Neural progenitor cell (in vitro differentiated cells): ENCODE measurements at regions not wholly inside any gene's neighbourhood (a gene's known extent, or its start where the extent isn't known, plus 50 kb on each side); places are given as distances from the start of the nearest gene placed in this dataset.

Source experiments
- DNase-seq: peaks from one replicate; pipeline ENCODE4 v3.0.0-alpha.2; 2016; ENCODE audit warnings: low spot score
- H2AFZ ChIP-seq: fragments of 200-600 bp; sonication (generic); replicated peaks from 2 replicates; pipeline ENCODE4 v1.6.1; 2016; ENCODE audit warnings: antibody characterized with exemption
- H3F3A ChIP-seq: fragments of 200-600 bp; sonication (generic); 2 replicates; pipeline ENCODE4 v1.6.1; 2016; ENCODE audit warnings: antibody characterized with exemption, low read depth
- H3K27ac ChIP-seq: fragments of 200-600 bp; sonication (generic); 2 replicates; pipeline ENCODE4 v1.5.1; 2016; ENCODE audit warnings: mild to moderate bottlenecking
- H3K27me3 ChIP-seq: fragments of 200-600 bp; sonication (generic); 2 replicates; pipeline ENCODE4 v1.6.1; 2016; ENCODE audit warnings: mild to moderate bottlenecking, moderate library complexity
- H3K36me3 ChIP-seq: fragments of 200-600 bp; sonication (generic); 2 replicates; pipeline ENCODE4 v1.5.1; 2016
- H3K4me1 ChIP-seq: fragments of 200-600 bp; sonication (generic); 2 replicates; pipeline ENCODE4 v1.6.1; 2016; ENCODE audit warnings: mixed run types
- H3K4me2 ChIP-seq: fragments of 200-600 bp; sonication (generic); 2 replicates; pipeline ENCODE4 v1.6.1; 2016
- H3K4me3 ChIP-seq: fragments of 200-600 bp; sonication (generic); 2 replicates; pipeline ENCODE4 v1.5.1; 2016
- H3K79me2 ChIP-seq: fragments of 200-600 bp; sonication (generic); 2 replicates; pipeline ENCODE4 v1.6.1; 2016; ENCODE audit warnings: low read depth
- H3K9ac ChIP-seq: fragments of 200-600 bp; sonication (generic); 2 replicates; pipeline ENCODE4 v1.6.1; 2016
- H3K9me3 ChIP-seq: fragments of 200-600 bp; sonication (generic); 2 replicates; pipeline ENCODE4 v1.5.1; 2016; ENCODE audit warnings: low read depth
- H4K20me1 ChIP-seq: fragments of 200-600 bp; sonication (generic); 2 replicates; pipeline ENCODE4 v1.6.1; 2016; ENCODE audit warnings: low read depth
- H3K27ac Mint-ChIP-seq: 3 replicates; pipeline ENCODE4 v1.8.0; 2021; ENCODE audit warnings: mixed read lengths
- H3K27me3 Mint-ChIP-seq: 2 replicates; pipeline ENCODE4 v1.8.0; 2022; ENCODE audit warnings: low read depth, mild to moderate bottlenecking, inconsistent platforms, moderate library complexity, mixed read lengths; ENCODE audit not compliant: insufficient read depth
- H3K36me3 Mint-ChIP-seq: 3 replicates; pipeline ENCODE4 v1.8.0; 2021; ENCODE audit warnings: mixed read lengths
- H3K4me1 Mint-ChIP-seq: 3 replicates; pipeline ENCODE4 v1.8.0; 2021; ENCODE audit warnings: mixed read lengths
- H3K4me3 Mint-ChIP-seq: 3 replicates; pipeline ENCODE4 v1.8.0; 2021; ENCODE audit warnings: mild to moderate bottlenecking, moderate library complexity, mixed read lengths
- H3K9me3 Mint-ChIP-seq: 3 replicates; pipeline ENCODE4 v1.8.0; 2020; ENCODE audit warnings: mixed read lengths
- EZH2 ChIP-seq: fragments of 200-600 bp; sonication (generic); IDR thresholded peaks from 2 replicates; pipeline ENCODE4 v1.6.1; 2017; ENCODE audit warnings: antibody characterized with exemption, mild to moderate bottlenecking, moderate library complexity
- EZH2phosphoT487 ChIP-seq: fragments of 200-600 bp; sonication (generic); IDR thresholded peaks from 2 replicates; pipeline ENCODE4 v1.6.1; 2017; ENCODE audit warnings: antibody characterized with exemption
- TF ChIP-seq, protein P1 (sequence below): fragments of 200-600 bp; sonication (generic); IDR thresholded peaks from 2 replicates; pipeline ENCODE4 v1.5.1; 2017; ENCODE audit warnings: antibody characterized with exemption, mild to moderate bottlenecking

DNA sequence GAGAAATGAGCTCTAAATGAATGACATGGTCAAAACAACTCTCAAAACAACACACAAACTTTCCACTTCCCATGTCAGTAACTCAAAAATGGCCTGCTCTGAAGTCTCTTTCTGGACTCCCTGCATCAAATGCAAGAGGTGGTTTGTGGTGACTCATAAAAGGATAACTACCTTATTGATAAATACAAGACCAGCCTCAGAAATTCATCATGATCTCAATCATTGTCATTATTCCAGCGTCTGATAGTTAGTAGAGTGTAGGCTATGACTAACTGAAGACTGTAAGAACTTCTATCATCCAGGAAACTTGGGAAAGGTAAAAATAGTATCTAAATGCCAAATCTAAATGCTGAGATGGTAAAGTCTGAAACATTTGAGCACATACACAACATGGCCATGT is 369.4 kb downstream of the BMP2 start:
- Mint-ChIP-seq H3K27me3 (no peaks in the 10 kb centered on the region), H3K4me3 (no peak overlapping the region), H3K9me3 (peaks cover 2% of the 10 kb centered on the region), H3K4me1 (no peaks in the 10 kb centered on the region), H3K27ac (no peak overlapping the region), H3K36me3 (no peaks in the 10 kb centered on the region)
- DNase-seq: no peak
- H3K4me3 ChIP-seq: no peak overlapping the region
- no peak overlapping the region for H2AFZ ChIP-seq
- no peaks in the 10 kb centered on the region for H3K27me3 ChIP-seq
- H3K9me3 ChIP-seq: no peaks in the 10 kb centered on the region
- H3K4me1 ChIP-seq: no peaks in the 10 kb centered on the region
- H3F3A ChIP-seq: no peaks in the 10 kb centered on the region
- H3K27ac ChIP-seq: no peak overlapping the region
- no peak overlapping the region for H3K4me2 ChIP-seq
- H3K36me3 ChIP-seq: no peaks in the 10 kb centered on the region
- no peaks in the 10 kb centered on the region for H3K79me2 ChIP-seq
- no peak for TF ChIP-seq EZH2phosphoT487
- TF ChIP-seq, protein P1, sequence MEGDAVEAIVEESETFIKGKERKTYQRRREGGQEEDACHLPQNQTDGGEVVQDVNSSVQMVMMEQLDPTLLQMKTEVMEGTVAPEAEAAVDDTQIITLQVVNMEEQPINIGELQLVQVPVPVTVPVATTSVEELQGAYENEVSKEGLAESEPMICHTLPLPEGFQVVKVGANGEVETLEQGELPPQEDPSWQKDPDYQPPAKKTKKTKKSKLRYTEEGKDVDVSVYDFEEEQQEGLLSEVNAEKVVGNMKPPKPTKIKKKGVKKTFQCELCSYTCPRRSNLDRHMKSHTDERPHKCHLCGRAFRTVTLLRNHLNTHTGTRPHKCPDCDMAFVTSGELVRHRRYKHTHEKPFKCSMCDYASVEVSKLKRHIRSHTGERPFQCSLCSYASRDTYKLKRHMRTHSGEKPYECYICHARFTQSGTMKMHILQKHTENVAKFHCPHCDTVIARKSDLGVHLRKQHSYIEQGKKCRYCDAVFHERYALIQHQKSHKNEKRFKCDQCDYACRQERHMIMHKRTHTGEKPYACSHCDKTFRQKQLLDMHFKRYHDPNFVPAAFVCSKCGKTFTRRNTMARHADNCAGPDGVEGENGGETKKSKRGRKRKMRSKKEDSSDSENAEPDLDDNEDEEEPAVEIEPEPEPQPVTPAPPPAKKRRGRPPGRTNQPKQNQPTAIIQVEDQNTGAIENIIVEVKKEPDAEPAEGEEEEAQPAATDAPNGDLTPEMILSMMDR: no peak
- TF ChIP-seq EZH2: no peak
- H3K9ac ChIP-seq: no peak overlapping the region
- no peaks in the 10 kb centered on the region for H4K20me1 ChIP-seq

DNA sequence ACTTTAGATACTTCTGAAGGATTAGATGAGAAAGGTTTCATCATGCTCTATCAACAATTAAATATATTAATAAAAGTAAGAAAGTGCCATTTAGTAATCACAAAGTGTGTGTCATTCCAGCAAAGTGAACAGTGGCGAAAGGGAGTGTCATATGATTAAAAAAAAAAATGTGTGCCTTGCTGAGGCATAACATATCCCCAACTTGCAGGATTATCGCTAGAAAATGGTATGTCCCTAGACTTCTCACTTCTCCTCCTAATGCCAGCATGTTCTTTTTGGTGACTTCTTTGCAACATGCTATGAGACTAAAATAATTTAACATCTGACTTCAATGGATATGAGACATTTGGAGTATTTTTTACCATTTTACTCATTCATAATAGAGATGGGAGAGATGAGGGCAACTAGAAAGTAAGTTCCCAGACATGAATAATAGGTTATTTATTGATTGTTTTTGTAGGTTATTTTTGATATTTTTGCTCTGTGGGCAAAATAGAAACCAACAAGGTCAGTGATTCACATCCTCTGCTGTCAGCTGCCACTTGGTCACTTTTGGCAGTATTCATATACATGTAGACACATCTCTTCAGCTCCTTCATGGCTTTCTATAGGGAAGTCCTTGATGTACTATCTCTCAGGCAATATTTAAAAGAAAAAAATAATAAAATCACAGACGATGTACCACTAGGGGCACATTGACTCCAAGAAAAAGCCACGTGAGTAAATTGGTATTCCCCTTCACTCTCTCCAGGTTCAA is 370.1 kb downstream of the BMP2 start:
- no peaks in the 10 kb centered on the region for H3K36me3 Mint-ChIP-seq
- H4K20me1 ChIP-seq: no peaks in the 10 kb centered on the region
- no peak overlapping the region for H3K4me3 ChIP-seq
- H3K27ac Mint-ChIP-seq: no peak overlapping the region
- H3K36me3 ChIP-seq: no peaks in the 10 kb centered on the region
- DNase-seq: no peak
- no peak overlapping the region for H3K4me3 Mint-ChIP-seq
- no peak overlapping the region for H3K4me2 ChIP-seq
- no peaks in the 10 kb centered on the region for H3K4me1 Mint-ChIP-seq
- no peaks in the 10 kb centered on the region for H3K27me3 ChIP-seq
- no peak overlapping the region for H3K27ac ChIP-seq
- peaks cover 2% of the 10 kb centered on the region for H3K9me3 Mint-ChIP-seq
- no peaks in the 10 kb centered on the region for H3K9me3 ChIP-seq
- H3K27me3 Mint-ChIP-seq: no peaks in the 10 kb centered on the region
- H3K9ac ChIP-seq: no peak overlapping the region
- TF ChIP-seq, protein P1: no peak
- TF ChIP-seq EZH2: no peak
- no peak for TF ChIP-seq EZH2phosphoT487
- no peaks in the 10 kb centered on the region for H3F3A ChIP-seq
- no peak overlapping the region for H2AFZ ChIP-seq
- no peaks in the 10 kb centered on the region for H3K79me2 ChIP-seq
- no peaks in the 10 kb centered on the region for H3K4me1 ChIP-seq

DNA sequence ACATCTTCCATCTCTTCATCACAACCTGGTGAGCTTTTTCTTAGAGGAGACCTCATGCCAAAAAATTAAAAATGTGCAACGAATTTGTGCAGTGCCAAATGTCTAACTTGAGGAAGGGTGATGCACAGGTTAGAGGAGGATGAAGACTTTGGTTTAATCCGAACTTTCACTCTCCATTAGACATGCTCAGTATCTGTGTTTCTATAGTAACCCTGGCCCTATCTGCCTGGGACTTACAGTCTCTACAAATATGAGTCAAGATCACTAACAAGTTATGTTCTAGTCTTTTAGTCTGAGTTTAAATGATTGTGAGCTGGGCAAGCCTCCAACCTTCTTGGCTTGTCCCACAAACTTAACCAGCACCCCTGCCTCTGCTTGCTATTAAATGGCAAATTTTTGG is 377.0 kb downstream of the BMP2 start:
- Histone ChIP-seq H4K20me1 (no peaks in the 10 kb centered on the region), H3K27ac (no peak overlapping the region), H2AFZ (no peak overlapping the region), H3K4me2 (no peak overlapping the region), H3K4me3 (no peak overlapping the region), H3K9me3 (no peaks in the 10 kb centered on the region), H3F3A (peaks cover 23% of the 10 kb centered on the region), H3K27me3 (no peaks in the 10 kb centered on the region), H3K79me2 (no peaks in the 10 kb centered on the region), H3K36me3 (no peaks in the 10 kb centered on the region), H3K9ac (no peak overlapping the region), H3K4me1 (peaks cover 39% of the 10 kb centered on the region)
- H3K36me3 Mint-ChIP-seq: no peaks in the 10 kb centered on the region
- H3K9me3 Mint-ChIP-seq: peaks cover 2% of the 10 kb centered on the region
- H3K4me3 Mint-ChIP-seq: no peak overlapping the region
- peaks cover 25% of the 10 kb centered on the region for H3K4me1 Mint-ChIP-seq
- no peak for DNase-seq
- H3K27me3 Mint-ChIP-seq: no peaks in the 10 kb centered on the region
- TF ChIP-seq, protein P1: no peak
- TF ChIP-seq EZH2: no peak
- TF ChIP-seq EZH2phosphoT487: no peak
- H3K27ac Mint-ChIP-seq: no peak overlapping the region
